PC-3 (cell line): ENCODE measurements at regions not wholly inside any gene's neighbourhood (a gene's known extent, or its start where the extent isn't known, plus 50 kb on each side); places are given as distances from the start of the nearest gene placed in this dataset.

ENCODE experiments used
- ATAC-seq: fragments of 200-7000 bp; cut with Tn5 transposase; 2 replicates; pipeline ENCODE4 v1.9.1; 2020; ENCODE audit warnings: mild to moderate bottlenecking, moderate library complexity
- BruUV-seq: library from RNA; stranded (reverse); fragments of 400-500 nt; replicated peaks from 2 replicates; lab custom pipeline; 2021; lab: Mats Ljungman, UMichigan
- CTCF ChIA-PET: fragments of 300-600 bp; sonication (Branson Sonifier 250); formaldehyde crosslinking; loops from one replicate; lab custom pipeline; 2022; ENCODE audit warnings: antibody characterized with exemption; lab: Charles Lee
- POLR2A ChIA-PET: fragments of 300-600 bp; sonication (Branson Sonifier 250); formaldehyde crosslinking; loops from one replicate; lab custom pipeline; 2022; ENCODE audit warnings: antibody characterized with exemption; ENCODE audit not compliant: unreplicated experiment; lab: Charles Lee
- DNase-seq: peaks from one replicate; pipeline ENCODE4 v3.0.0-alpha.2; 2015
- H2AFZ ChIP-seq: fragments of 300-600 bp; sonication (generic); 2 replicates; pipeline ENCODE4 v1.6.0; 2016; ENCODE audit warnings: antibody characterized with exemption, low read length
- H3F3A ChIP-seq: fragments of 300-600 bp; sonication (generic); one replicate; pipeline ENCODE4 v1.6.0; 2017; ENCODE audit warnings: antibody characterized with exemption, low read length, control low read depth, mild to moderate bottlenecking; ENCODE audit not compliant: unreplicated experiment
- H3K27ac ChIP-seq: fragments of 300-600 bp; sonication (generic); 2 replicates; pipeline ENCODE4 v1.5.1; 2016; ENCODE audit warnings: mild to moderate bottlenecking, low read length
- H3K27me3 ChIP-seq: fragments of 300-600 bp; sonication (generic); 2 replicates; pipeline ENCODE4 v1.6.1; 2016; ENCODE audit warnings: low read length, mixed read lengths
- H3K36me3 ChIP-seq: fragments of 300-600 bp; sonication (generic); 2 replicates; pipeline ENCODE4 v1.6.1; 2016; ENCODE audit warnings: low read depth, mixed run types, low read length, mixed read lengths
- H3K4me1 ChIP-seq: fragments of 300-600 bp; sonication (generic); 2 replicates; pipeline ENCODE4 v1.5.1; 2016; ENCODE audit warnings: low read length; ENCODE audit not compliant: insufficient read depth
- H3K4me2 ChIP-seq: fragments of 300-600 bp; sonication (generic); 2 replicates; pipeline ENCODE4 v1.6.0; 2016; ENCODE audit warnings: low read length
- H3K4me3 ChIP-seq: fragments of 300-600 bp; sonication (generic); 2 replicates; pipeline ENCODE4 v1.5.1; 2016; ENCODE audit warnings: mild to moderate bottlenecking, low read length, mixed read lengths
- H3K79me2 ChIP-seq: fragments of 300-600 bp; sonication (generic); 2 replicates; pipeline ENCODE4 v1.6.1; 2017; ENCODE audit warnings: low read length, mixed read lengths
- H3K9ac ChIP-seq: fragments of 300-600 bp; sonication (generic); 2 replicates; pipeline ENCODE4 v1.6.0; 2016; ENCODE audit warnings: mild to moderate bottlenecking, low read length
- H3K9me2 ChIP-seq: fragments of 300-600 bp; sonication (generic); replicated peaks from 2 replicates; pipeline ENCODE4 v1.6.1; 2016; ENCODE audit warnings: mixed run types, low read length, mixed read lengths
- H3K9me3 ChIP-seq: fragments of 300-600 bp; sonication (generic); 2 replicates; pipeline ENCODE4 v1.6.1; 2016; ENCODE audit warnings: low read length, mixed read lengths
- H4K20me1 ChIP-seq: fragments of 300-600 bp; sonication (generic); 2 replicates; pipeline ENCODE4 v1.6.1; 2016; ENCODE audit warnings: low read length, mixed read lengths
- CTCF ChIP-seq: fragments of 300-600 bp; sonication (generic); conservative IDR thresholded peaks from 2 replicates; pipeline ENCODE4 v1.5.1; 2017; ENCODE audit warnings: antibody characterized with exemption, low read depth, mild to moderate bottlenecking, low read length
- EZH2 ChIP-seq: fragments of 300-600 bp; sonication (generic); IDR thresholded peaks from one replicate; pipeline ENCODE4 v1.6.1; 2017; ENCODE audit warnings: antibody characterized with exemption, mild to moderate bottlenecking, low read length; ENCODE audit not compliant: unreplicated experiment
- EZH2phosphoT487 ChIP-seq: fragments of 300-600 bp; sonication (generic); IDR thresholded peaks from 2 replicates; pipeline ENCODE4 v1.6.1; 2018; ENCODE audit warnings: mild to moderate bottlenecking, antibody characterized with exemption, low read length, borderline replicate concordance
- intact Hi-C: fragments of 100-400 bp; cut with micrococcal nuclease; formaldehyde crosslinking; loops from 2 replicates; pipeline ENCODE4 v1.9.0; 2023

- H2AFZ ChIP-seq, result no peak overlapping the region
- ATAC-seq (no peak), DNase-seq (no peak)
- ChIA-PET CTCF (no interaction called here), POLR2A (interaction anchor here (0.6 kb wide), 1 partner anchor 148 kb away, joined by 3 read pairs; no protein-coding TSS in a partner anchor)
- intact Hi-C loops, result loop anchor here (5.0 kb wide), 1 partner anchor 39 kb away; no protein-coding TSS in a partner anchor
- no peak overlapping the region for H3K4me2 ChIP-seq
- no peaks in the 10 kb centered on the region for H3K9me3 ChIP-seq
- no peaks in the 10 kb centered on the region for H3K79me2 ChIP-seq
- no peak overlapping the region for H3K9ac ChIP-seq
- TF ChIP-seq EZH2phosphoT487, result no peak
- no peak for TF ChIP-seq CTCF
- TF ChIP-seq EZH2, result no peak
- peaks cover 17% of the 10 kb centered on the region for H3K4me1 ChIP-seq
- no peak overlapping the region for H3K4me3 ChIP-seq
- H3K27ac ChIP-seq, result no peak overlapping the region
- no peaks in the 10 kb centered on the region for H3K27me3 ChIP-seq
- no TSS peak for BruUV-seq
- H4K20me1 ChIP-seq, result no peaks in the 10 kb centered on the region
- no peaks in the 10 kb centered on the region for H3F3A ChIP-seq
- no peaks in the 10 kb centered on the region for H3K9me2 ChIP-seq
- H3K36me3 ChIP-seq, result no peaks in the 10 kb centered on the region
Measured at GRCh38 chr18:22643731-22644130, 226.0 kb upstream of the CTAGE1 start.

- no peaks in the 10 kb centered on the region for H3F3A ChIP-seq
- no peaks in the 10 kb centered on the region for H4K20me1 ChIP-seq
- ChIA-PET POLR2A (interaction anchor here (0.6 kb wide), 1 partner anchor 88 kb away, joined by 4 read pairs; no protein-coding TSS in a partner anchor), CTCF (no interaction called here)
- H3K4me3 ChIP-seq, result no peak overlapping the region
- no peaks in the 10 kb centered on the region for H3K9me2 ChIP-seq
- BruUV-seq, result no TSS peak
- no peaks in the 10 kb centered on the region for H3K36me3 ChIP-seq
- H3K27ac ChIP-seq, result no peak overlapping the region
- no peaks in the 10 kb centered on the region for H3K79me2 ChIP-seq
- no peak for ATAC-seq
- H3K4me2 ChIP-seq, result no peak overlapping the region
- H3K9me3 ChIP-seq, result peaks cover 15% of the 10 kb centered on the region; the same call in 1 of the 2 replicates
- no peak for TF ChIP-seq CTCF
- TF ChIP-seq EZH2phosphoT487, result no peak
- no peak for TF ChIP-seq EZH2
- H2AFZ ChIP-seq, result no peak overlapping the region
- DNase-seq, result no peak
- H3K9ac ChIP-seq, result no peak overlapping the region
- no peaks in the 10 kb centered on the region for H3K27me3 ChIP-seq
- H3K4me1 ChIP-seq, result no peaks in the 10 kb centered on the region
- intact Hi-C loops, result no loop called here
Measured at GRCh38 chr18:22650247-22650646, 232.5 kb upstream of the CTAGE1 start.

GRCh38 chr18:22657619-22658018 lies 239.9 kb upstream of the CTAGE1 start:
- Histone ChIP-seq H3K4me3 (no peak overlapping the region), H3K4me1 (no peaks in the 10 kb centered on the region), H3K9ac (no peak overlapping the region), H3K79me2 (no peaks in the 10 kb centered on the region), H3K4me2 (no peak overlapping the region), H3K27ac (no peak overlapping the region), H3F3A (no peaks in the 10 kb centered on the region), H2AFZ (no peak overlapping the region), H3K27me3 (no peaks in the 10 kb centered on the region), H3K9me2 (no peaks in the 10 kb centered on the region), H3K9me3 (peaks cover 15% of the 10 kb centered on the region), H4K20me1 (no peaks in the 10 kb centered on the region), H3K36me3 (no peaks in the 10 kb centered on the region)
- ChIA-PET CTCF (no interaction called here), POLR2A (no interaction called here)
- ATAC-seq, result no peak
- TF ChIP-seq EZH2phosphoT487 (no peak), EZH2 (no peak)
- intact Hi-C loops, result no loop called here
- BruUV-seq, result no TSS peak
- DNase-seq, result no peak
